ENCODE measurements at regions not wholly inside any gene's neighbourhood (a gene's known extent, or its start where the extent isn't known, plus 50 kb on each side); places are given as distances from the start of the nearest gene placed in this dataset.

DNA sequence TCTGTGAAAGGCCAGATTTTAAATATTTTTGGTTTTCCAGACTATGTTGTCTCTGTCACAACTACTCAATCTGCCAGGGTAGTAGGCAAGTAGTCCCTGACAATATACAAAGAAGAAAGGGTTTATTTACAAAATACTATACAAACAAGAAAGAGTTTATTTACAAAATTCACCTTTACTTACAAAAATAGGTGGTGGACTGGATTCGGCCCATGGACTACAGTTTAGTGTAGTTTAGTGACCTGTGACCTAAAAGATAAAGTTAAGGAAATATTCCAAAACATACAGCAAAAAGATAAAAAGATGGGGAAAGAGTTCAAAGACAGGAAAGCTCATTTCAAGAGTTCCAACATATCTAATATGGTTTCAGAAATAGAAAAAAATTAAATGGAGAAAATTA, 52.9 kb upstream of the MAP10 start:
- TF ChIP-seq POLR2A (IDR thresholded peaks at IDR 0.05): no peak
- TF ChIP-seq, protein P1, sequence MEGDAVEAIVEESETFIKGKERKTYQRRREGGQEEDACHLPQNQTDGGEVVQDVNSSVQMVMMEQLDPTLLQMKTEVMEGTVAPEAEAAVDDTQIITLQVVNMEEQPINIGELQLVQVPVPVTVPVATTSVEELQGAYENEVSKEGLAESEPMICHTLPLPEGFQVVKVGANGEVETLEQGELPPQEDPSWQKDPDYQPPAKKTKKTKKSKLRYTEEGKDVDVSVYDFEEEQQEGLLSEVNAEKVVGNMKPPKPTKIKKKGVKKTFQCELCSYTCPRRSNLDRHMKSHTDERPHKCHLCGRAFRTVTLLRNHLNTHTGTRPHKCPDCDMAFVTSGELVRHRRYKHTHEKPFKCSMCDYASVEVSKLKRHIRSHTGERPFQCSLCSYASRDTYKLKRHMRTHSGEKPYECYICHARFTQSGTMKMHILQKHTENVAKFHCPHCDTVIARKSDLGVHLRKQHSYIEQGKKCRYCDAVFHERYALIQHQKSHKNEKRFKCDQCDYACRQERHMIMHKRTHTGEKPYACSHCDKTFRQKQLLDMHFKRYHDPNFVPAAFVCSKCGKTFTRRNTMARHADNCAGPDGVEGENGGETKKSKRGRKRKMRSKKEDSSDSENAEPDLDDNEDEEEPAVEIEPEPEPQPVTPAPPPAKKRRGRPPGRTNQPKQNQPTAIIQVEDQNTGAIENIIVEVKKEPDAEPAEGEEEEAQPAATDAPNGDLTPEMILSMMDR (IDR thresholded peaks at IDR 0.05): no peak
- H3K27me3 ChIP-seq: no peaks in the 10 kb centered on the region
- H3K36me3 ChIP-seq: no peaks in the 10 kb centered on the region
- H3K9me3 ChIP-seq: peaks cover 0 to 26% (median 12%) of the 10 kb centered on the region in 3 donors
- no peak overlapping the region for H3K27ac ChIP-seq
- no peaks in the 10 kb centered on the region for H3K4me1 ChIP-seq
- 41 to 50% methylated on average over 1 of the region's 1 CpG for WGBS, 2 donors
- DNase-seq: no peak
- intact Hi-C loops (cut with DNase I): no loop called here
- no peak overlapping the region for H3K4me3 ChIP-seq

DNA sequence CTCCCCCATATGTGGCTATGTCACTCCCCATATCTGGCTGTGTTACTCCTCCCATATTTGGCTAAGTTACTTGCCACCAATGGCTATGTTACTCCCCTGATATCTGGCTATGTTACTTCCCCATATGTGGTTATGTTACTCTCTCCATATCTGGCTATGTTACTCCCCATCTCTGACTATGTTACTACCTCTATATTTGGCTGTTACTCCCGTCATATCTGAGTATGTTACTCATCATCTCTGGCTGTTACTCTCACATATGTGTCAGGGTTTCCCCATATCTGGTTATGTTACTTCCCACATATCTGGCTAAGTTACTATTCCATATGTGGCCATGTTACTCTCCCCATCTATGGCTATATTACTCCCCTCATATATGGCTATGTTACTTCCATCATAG, 50.3 kb upstream of the MAP10 start:
- 38 to 43% methylated on average over 1 of the region's 1 CpG for WGBS, 2 donors
- no peaks in the 10 kb centered on the region for H3K27me3 ChIP-seq
- no peak for DNase-seq
- peaks cover 0 to under 1% (median 0%) of the 10 kb centered on the region in 3 donors for H3K9me3 ChIP-seq
- H3K4me3 ChIP-seq: no peak overlapping the region
- TF ChIP-seq, protein P1 (IDR thresholded peaks at IDR 0.05): no peak
- no peak for TF ChIP-seq POLR2A (IDR thresholded peaks at IDR 0.05)
- H3K27ac ChIP-seq: no peak overlapping the region
- intact Hi-C loops (cut with DNase I): no loop called here
- H3K36me3 ChIP-seq: no peaks in the 10 kb centered on the region
- no peaks in the 10 kb centered on the region for H3K4me1 ChIP-seq

Small RNAs in the stretch of these regions (small RNA-seq; reads per million reads assigned to genes)
- 0 reads per million in 4 donors for gene RNU6-1211P

All from esophagus squamous epithelium (tissue), 5 donors.